GM18907 (cell line): ENCODE measurements at regions not wholly inside any gene's neighbourhood (a gene's known extent, or its start where the extent isn't known, plus 50 kb on each side); places are given as distances from the start of the nearest gene placed in this dataset.

Experiments used
- ATAC-seq: cut with Tn5 transposase; IDR thresholded peaks from one replicate; pipeline ENCODE4 v1.9.1; 2021; ENCODE audit warnings: mild to moderate bottlenecking, moderate library complexity; ENCODE audit not compliant: unreplicated experiment

DNA sequence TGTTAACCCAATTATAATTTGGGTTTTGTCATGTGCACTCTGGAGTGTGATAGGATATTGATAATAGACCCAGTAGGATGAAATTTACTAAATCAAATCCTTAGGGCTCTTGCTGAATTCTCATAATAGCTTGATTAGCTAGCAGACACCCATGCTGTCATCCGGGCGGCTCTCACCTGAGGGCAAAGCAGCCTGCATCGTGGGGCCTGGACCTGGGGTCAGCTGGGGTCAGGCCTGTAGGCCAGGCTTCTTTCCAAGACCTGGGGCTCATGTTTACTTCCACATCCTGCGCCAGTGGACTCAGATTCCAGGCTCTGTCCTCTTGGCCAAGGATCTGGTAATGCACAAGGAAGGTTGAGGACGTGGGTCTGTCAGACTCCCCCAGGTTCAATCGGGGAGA lies 486.3 kb downstream of the NPHP4 start:
- no peak for ATAC-seq

- no peak for ATAC-seq
Measured at GRCh38 chr1:5504364-5504740, 487.9 kb downstream of the NPHP4 start.

GRCh38 chr1:5503556-5504363 lies 488.5 kb downstream of the NPHP4 start:
- no peak for ATAC-seq

DNA sequence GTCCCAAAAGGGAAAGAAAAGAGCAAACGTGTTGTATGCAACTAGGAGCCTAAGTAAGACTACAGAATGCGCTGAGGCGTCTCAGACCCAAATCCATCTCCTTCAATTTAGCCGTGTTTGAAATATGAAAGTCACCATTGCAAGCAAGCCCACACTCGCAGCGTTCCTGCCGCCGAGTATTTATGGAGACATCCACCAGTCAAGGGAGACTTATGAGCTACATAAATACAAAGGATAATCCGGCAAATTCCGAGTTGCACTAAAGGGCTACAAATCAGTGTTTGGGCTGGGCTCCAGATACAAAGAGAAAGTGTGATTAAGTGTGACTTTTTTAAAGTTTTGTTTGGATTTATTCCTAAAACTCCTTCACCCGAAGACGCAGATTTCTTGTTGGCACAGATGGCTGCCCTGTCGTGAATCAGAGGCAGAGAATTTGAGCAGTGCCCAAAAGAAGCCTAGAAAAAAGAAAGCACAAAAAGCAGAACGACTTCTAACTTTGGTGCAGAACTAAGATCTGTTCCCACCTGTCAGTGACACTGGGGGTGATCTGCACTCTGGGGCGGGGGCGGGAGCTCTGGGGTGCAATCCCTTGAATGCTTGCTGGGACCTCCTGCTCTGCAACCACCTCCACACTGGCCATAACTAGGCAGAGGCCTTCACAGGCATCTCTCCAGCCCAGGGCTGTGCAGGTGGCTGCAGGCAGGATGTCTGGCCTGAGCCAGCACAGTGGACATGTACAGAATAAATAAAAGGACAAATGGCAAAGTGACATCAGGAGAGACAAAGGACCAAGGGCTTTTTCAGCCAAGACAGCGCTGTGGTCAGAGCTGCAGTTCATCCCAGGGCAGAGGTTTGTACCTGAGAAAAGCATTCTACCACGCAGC lies 489.7 kb downstream of the NPHP4 start:
- ATAC-seq: no peak

- no peak for ATAC-seq
Measured at GRCh38 chr1:5501206-5501930, 490.9 kb downstream of the NPHP4 start.

DNA sequence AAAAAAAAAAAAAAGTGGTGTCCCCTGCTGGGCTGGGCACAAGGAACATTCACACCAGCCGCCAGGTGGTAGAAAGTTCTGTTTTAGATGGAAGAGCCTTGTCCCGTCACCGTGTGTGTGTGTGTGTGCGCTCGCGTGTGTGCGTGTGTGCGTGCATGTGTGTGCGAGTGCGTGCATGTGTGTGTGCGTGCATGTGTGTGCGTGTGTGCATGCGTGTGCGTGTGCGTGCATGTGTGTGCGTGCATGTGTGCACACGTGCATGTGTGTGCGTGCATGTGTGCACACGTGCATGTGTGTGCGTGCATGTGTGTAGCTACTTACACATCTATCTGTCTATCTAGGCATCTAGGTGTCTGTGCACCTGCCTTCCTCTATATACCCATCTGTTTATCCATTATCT lies 491.7 kb downstream of the NPHP4 start:
- ATAC-seq: no peak

- no peak for ATAC-seq
Measured at GRCh38 chr1:5497503-5497902, 494.7 kb downstream of the NPHP4 start.

- ATAC-seq: no peak
Measured at GRCh38 chr1:5495596-5496410, 496.4 kb downstream of the NPHP4 start.

DNA sequence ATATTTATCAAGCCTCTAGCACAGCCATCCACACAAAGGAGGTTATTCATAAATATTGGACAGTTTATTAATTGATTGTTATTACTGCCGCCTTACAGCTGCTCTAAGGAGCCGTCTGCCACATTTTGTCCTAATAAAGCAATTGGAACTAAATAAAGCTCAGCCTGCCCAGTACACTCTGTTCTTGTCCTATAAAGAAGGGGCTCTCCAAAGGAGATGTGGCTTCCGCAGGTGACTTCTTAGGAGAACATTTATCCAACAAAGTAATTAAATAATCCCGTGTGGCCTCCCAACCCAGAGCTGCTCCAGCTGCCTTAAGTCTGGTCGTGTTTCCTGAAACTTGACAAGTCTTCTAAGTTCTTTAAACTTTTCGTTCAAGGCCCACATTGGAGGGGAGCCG lies 497.7 kb downstream of the NPHP4 start:
- no peak for ATAC-seq

DNA sequence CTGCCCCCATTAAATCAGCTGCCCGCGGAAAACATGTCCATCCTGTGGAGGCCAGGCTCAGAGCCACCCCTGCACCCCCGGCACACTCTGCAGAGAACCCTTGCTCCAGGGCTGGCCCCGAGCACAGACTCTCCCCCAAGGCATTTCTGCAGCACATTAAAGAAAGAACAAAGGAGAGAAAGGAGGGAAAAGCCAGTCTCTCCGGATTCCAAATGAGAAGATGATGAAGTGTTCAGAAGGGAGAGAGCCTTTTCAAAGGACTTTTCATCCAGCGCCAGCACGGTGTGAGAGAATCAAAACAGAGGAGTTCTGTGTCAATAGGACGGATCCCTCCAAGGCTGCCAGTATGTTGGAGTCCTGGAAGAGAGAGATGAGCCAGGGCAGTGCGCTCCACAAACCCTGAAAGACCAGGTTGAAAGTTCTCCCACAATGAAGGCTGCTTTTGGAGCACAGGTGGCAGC lies 498.3 kb downstream of the NPHP4 start:
- no peak for ATAC-seq

GRCh38 chr1:5493275-5493674 lies 498.9 kb downstream of the NPHP4 start:
- no peak for ATAC-seq

DNA sequence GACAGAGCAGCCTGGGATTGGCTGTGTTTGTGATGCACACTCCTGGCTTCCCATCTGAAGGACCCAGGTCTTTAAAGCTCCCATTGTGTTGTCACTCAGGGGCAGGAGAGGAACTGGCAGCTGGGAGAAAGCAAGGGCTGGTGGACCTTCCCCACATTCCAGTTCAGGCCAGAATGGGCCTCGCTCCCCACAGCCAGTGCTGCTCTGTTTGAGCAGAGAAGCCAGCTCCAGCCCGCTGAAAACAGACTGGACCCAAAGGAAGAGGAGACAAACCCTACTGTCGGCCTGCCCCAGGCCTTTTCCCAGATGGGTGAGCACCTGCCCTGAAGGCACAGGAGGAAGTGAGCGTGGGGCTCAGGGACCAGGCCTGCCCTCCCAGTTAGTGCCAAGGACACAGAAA lies 499.4 kb downstream of the NPHP4 start:
- no peak for ATAC-seq

- no peak for ATAC-seq
Measured at GRCh38 chr1:5491207-5491904, 500.9 kb downstream of the NPHP4 start.

GRCh38 chr1:5490635-5491034 lies 501.6 kb downstream of the NPHP4 start:
- ATAC-seq: no peak

DNA sequence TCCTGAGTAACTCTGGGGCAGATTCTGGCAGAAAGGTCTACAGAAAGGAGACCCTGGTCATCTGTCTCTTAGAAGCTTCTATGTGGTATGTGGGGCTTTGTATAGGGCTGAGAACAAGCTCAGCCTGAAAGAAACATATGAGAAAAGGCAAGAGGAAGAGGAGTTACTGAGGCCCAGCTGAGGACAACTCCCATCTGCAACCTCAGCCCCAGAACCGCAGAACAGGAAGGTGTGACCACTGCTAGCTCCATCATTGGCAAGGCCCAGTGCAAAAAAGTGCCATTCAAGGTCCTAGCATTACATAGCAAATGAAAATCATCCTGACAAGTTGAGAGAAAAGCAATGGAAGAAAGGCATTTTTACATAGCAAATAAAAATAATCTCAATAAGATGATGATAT lies 503.8 kb downstream of the NPHP4 start:
- ATAC-seq: no peak

- no peak for ATAC-seq
Measured at GRCh38 chr1:5485968-5486696, 506.1 kb downstream of the NPHP4 start.

DNA sequence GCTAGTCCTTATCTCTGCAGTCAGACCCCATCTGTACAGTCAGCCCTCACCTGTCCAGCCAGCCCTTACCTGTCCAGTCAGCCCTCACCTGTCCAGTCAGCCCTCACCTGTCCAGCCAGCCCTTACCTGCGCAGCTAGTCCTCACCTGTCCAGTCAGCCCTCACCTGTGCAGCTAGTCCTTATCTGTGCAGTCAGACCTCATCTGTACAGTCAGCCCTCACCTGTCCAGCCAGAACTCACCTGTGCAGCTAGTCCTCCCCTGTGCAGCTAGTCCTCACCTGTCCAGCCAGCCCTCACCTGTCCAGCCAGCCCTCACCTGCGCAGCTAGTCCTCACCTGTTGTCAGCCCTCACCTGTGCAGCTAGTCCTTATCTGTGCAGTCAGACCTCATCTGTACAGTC lies 506.8 kb downstream of the NPHP4 start:
- no peak for ATAC-seq

DNA sequence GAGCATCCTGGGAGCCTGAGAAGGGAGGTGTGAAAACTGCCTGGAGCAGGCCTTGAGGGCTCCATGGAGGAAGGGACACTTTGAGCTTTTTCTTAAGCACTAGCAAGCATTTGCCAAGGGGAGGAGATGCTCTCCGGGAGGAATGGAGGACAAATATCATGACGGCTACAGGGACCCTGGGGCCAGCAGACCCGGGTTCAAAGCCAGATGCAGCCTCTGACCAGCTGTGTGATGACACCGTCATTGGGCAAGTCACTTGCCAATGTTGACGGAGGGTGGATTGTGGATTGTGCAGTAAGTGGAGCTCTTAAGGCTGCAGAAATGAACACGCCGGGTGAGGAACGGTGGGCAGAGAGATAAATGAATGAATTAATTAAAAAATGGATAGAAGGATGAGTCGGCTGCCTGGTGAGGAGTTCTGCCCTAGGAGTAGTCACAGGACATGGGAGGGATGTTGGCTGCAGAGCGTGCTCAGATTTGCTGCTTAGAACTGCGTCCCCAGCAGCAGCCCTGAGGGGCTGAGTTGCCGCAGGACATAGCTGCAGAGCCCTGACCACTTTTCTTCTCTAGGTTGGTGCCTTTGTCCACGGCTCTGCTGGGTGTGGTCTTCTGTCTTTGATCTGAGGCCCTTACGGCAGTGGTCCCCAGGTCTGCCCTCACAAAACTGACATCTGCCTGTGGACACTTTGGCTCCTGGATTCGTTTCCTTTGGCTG lies 507.6 kb downstream of the NPHP4 start:
- ATAC-seq: no peak

- ATAC-seq: no peak
Measured at GRCh38 chr1:5481889-5482288, 510.3 kb downstream of the NPHP4 start.
